ENCODE measurements at regions not wholly inside any gene's neighbourhood (a gene's known extent, or its start where the extent isn't known, plus 50 kb on each side); places are given as distances from the start of the nearest gene placed in this dataset.

- no peaks in the 10 kb centered on the region for H4K20me1 ChIP-seq (ENCODE audit: control insufficient read depth, insufficient read depth)
- H3K9ac ChIP-seq (ENCODE audit: control insufficient read depth, insufficient read depth, low read length), result no peak overlapping the region
- H3K36me3 ChIP-seq (ENCODE audit: control insufficient read depth in 2 of 2, insufficient read depth in 2 of 2, low read length in 1 of 2), result no peaks in the 10 kb centered on the region
- no peaks in the 10 kb centered on the region for H3K27me3 ChIP-seq (replicated peaks in 1 of 2; ENCODE audit: control insufficient read depth in 2 of 2, insufficient read depth in 2 of 2, low read length in 1 of 2)
- TF ChIP-seq NFXL1 (IDR thresholded peaks at IDR 0.05; ENCODE audit: borderline replicate concordance), result no peak
- FAIRE-seq (no peak), ATAC-seq (no peak), DNase-seq (ENCODE audit: low read depth, low spot score) (no peak)
- H2AFZ ChIP-seq (ENCODE audit: control insufficient read depth, low read depth, low read length), result no peak overlapping the region
- ChIA-PET CTCF (no interaction called here), RAD21 (ENCODE audit: unreplicated experiment) (no interaction called here), SMC1A (ENCODE audit: uncharacterized antibody, unreplicated experiment) (interaction anchor here (0.7 kb wide), 1 partner anchor 77 kb away, joined by 3 read pairs; no protein-coding TSS in a partner anchor), POLR2A (no interaction called here)
- in situ Hi-C loops (cut with MboI) (no loop called here), intact Hi-C loops (cut with micrococcal nuclease; ENCODE audit: unreplicated experiment) (loop anchor here (10.0 kb wide), 1 partner anchor 552 kb away; no protein-coding TSS in a partner anchor)
- no peak overlapping the region for H3K4me2 ChIP-seq (ENCODE audit: control insufficient read depth, insufficient read depth)
- BruUV-seq (replicated peaks), result no TSS peak
- no peaks in the 10 kb centered on the region for H3K9me3 ChIP-seq (replicated peaks; ENCODE audit: control insufficient read depth, insufficient read depth, low read length)
- no peak overlapping the region for H3K27ac ChIP-seq (ENCODE audit: control insufficient read depth, insufficient read depth)
- 0% methylated on average over 1 of the region's 1 CpG for WGBS (ENCODE audit: insufficient coverage, insufficient replicate concordance, low lambda C conversion rate, missing lambda C conversion rate)
- peaks cover 7% of the 10 kb centered on the region; the same call in 1 of the 2 replicates for H3K4me1 ChIP-seq (ENCODE audit: control insufficient read depth, insufficient read depth, low read length)
- H3K79me2 ChIP-seq (ENCODE audit: control insufficient read depth, insufficient read depth, low read length), result no peaks in the 10 kb centered on the region
- no peak overlapping the region for H3K4me3 ChIP-seq
These were observed 173.2 kb upstream of the CREB1 start for GRCh38 chr2:207356567-207356966.

DNA sequence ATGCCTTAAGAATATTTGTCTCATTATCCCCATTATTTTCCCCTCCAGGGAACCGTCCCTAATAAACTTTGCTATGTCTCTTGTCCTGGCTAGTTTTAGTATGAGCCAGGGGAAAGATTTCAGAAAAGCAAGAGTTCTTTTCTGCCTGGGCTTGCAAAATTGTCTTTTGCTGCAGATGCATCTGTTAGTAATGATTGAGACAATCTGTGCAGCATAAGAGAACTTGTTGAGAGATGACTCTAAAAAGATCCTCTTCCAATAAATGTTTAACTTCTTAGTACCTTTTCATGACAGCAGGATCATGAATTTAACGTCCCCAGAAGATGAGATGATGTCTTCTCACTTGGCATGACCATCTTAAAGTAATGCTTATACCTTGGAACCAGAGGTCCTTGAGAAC, 172.5 kb upstream of the CREB1 start:
- no TSS peak for BruUV-seq (replicated peaks)
- Histone ChIP-seq H2AFZ (ENCODE audit: control insufficient read depth, low read depth, low read length) (no peak overlapping the region), H4K20me1 (ENCODE audit: control insufficient read depth, insufficient read depth) (no peaks in the 10 kb centered on the region), H3K36me3 (ENCODE audit: control insufficient read depth in 2 of 2, insufficient read depth in 2 of 2, low read length in 1 of 2) (no peaks in the 10 kb centered on the region), H3K9ac (ENCODE audit: control insufficient read depth, insufficient read depth, low read length) (no peak overlapping the region), H3K4me3 (no peak overlapping the region), H3K27me3 (replicated peaks in 1 of 2; ENCODE audit: control insufficient read depth in 2 of 2, insufficient read depth in 2 of 2, low read length in 1 of 2) (no peaks in the 10 kb centered on the region), H3K79me2 (ENCODE audit: control insufficient read depth, insufficient read depth, low read length) (no peaks in the 10 kb centered on the region), H3K27ac (ENCODE audit: control insufficient read depth, insufficient read depth) (no peak overlapping the region), H3K4me1 (ENCODE audit: control insufficient read depth, insufficient read depth, low read length) (peaks cover 7% of the 10 kb centered on the region; the same call in 1 of the 2 replicates), H3K9me3 (replicated peaks; ENCODE audit: control insufficient read depth, insufficient read depth, low read length) (no peaks in the 10 kb centered on the region), H3K4me2 (ENCODE audit: control insufficient read depth, insufficient read depth) (no peak overlapping the region)
- DNase-seq (ENCODE audit: low read depth, low spot score) (no peak), ATAC-seq (no peak), FAIRE-seq (no peak)
- 5% methylated on average over 2 of the region's 2 CpGs for WGBS (ENCODE audit: insufficient coverage, insufficient replicate concordance, low lambda C conversion rate, missing lambda C conversion rate)
- ChIA-PET POLR2A (no interaction called here), CTCF (no interaction called here), SMC1A (ENCODE audit: uncharacterized antibody, unreplicated experiment) (no interaction called here), RAD21 (ENCODE audit: unreplicated experiment) (no interaction called here)
- intact Hi-C loops (cut with micrococcal nuclease; ENCODE audit: unreplicated experiment), result loop anchor here (10.0 kb wide), 1 partner anchor 552 kb away; no protein-coding TSS in a partner anchor
- in situ Hi-C loops (cut with MboI), result no loop called here
- TF ChIP-seq POU2F2 (IDR thresholded peaks at IDR 0.05; ENCODE audit: borderline replicate concordance, low read depth, low read length), result no peak
- TF ChIP-seq, protein P1, sequence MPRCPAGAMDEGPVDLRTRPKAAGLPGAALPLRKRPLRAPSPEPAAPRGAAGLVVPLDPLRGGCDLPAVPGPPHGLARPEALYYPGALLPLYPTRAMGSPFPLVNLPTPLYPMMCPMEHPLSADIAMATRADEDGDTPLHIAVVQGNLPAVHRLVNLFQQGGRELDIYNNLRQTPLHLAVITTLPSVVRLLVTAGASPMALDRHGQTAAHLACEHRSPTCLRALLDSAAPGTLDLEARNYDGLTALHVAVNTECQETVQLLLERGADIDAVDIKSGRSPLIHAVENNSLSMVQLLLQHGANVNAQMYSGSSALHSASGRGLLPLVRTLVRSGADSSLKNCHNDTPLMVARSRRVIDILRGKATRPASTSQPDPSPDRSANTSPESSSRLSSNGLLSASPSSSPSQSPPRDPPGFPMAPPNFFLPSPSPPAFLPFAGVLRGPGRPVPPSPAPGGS (IDR thresholded peaks at IDR 0.05; ENCODE audit: borderline replicate concordance, insufficient read depth, low read depth, low read length, poor library complexity, severe bottlenecking), result no peak
- TF ChIP-seq, protein P2, sequence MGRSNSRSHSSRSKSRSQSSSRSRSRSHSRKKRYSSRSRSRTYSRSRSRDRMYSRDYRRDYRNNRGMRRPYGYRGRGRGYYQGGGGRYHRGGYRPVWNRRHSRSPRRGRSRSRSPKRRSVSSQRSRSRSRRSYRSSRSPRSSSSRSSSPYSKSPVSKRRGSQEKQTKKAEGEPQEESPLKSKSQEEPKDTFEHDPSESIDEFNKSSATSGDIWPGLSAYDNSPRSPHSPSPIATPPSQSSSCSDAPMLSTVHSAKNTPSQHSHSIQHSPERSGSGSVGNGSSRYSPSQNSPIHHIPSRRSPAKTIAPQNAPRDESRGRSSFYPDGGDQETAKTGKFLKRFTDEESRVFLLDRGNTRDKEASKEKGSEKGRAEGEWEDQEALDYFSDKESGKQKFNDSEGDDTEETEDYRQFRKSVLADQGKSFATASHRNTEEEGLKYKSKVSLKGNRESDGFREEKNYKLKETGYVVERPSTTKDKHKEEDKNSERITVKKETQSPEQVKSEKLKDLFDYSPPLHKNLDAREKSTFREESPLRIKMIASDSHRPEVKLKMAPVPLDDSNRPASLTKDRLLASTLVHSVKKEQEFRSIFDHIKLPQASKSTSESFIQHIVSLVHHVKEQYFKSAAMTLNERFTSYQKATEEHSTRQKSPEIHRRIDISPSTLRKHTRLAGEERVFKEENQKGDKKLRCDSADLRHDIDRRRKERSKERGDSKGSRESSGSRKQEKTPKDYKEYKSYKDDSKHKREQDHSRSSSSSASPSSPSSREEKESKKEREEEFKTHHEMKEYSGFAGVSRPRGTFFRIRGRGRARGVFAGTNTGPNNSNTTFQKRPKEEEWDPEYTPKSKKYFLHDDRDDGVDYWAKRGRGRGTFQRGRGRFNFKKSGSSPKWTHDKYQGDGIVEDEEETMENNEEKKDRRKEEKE (IDR thresholded peaks at IDR 0.05), result no peak
- TF ChIP-seq, protein P3, sequence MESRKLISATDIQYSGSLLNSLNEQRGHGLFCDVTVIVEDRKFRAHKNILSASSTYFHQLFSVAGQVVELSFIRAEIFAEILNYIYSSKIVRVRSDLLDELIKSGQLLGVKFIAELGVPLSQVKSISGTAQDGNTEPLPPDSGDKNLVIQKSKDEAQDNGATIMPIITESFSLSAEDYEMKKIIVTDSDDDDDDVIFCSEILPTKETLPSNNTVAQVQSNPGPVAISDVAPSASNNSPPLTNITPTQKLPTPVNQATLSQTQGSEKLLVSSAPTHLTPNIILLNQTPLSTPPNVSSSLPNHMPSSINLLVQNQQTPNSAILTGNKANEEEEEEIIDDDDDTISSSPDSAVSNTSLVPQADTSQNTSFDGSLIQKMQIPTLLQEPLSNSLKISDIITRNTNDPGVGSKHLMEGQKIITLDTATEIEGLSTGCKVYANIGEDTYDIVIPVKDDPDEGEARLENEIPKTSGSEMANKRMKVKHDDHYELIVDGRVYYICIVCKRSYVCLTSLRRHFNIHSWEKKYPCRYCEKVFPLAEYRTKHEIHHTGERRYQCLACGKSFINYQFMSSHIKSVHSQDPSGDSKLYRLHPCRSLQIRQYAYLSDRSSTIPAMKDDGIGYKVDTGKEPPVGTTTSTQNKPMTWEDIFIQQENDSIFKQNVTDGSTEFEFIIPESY (IDR thresholded peaks at IDR 0.05), result no peak
- no peak for TF ChIP-seq TARDBP (IDR thresholded peaks at IDR 0.05; ENCODE audit: borderline replicate concordance)
- TF ChIP-seq PAX5 (IDR thresholded peaks at IDR 0.05; ENCODE audit: borderline replicate concordance, low read depth, low read length), result no peak
- TF ChIP-seq MTA3 (IDR thresholded peaks at IDR 0.05; ENCODE audit: borderline replicate concordance, low read length), result no peak
- TF ChIP-seq CHD4 (IDR thresholded peaks at IDR 0.05), result no peak
- TF ChIP-seq HDAC2 (IDR thresholded peaks at IDR 0.05), result no peak
- no peak for TF ChIP-seq SUZ12 (IDR thresholded peaks at IDR 0.05; ENCODE audit: unreplicated experiment)
- no peak for TF ChIP-seq SIX5 (IDR thresholded peaks at IDR 0.05; ENCODE audit: low read depth, low read length, severe bottlenecking)
- no peak for TF ChIP-seq SUPT20H (IDR thresholded peaks at IDR 0.05; ENCODE audit: borderline replicate concordance, control insufficient read depth, low read depth, low read length)

All from GM12878 (cell line).